8988T (cell line): ENCODE measurements at regions not wholly inside any gene's neighbourhood (a gene's known extent, or its start where the extent isn't known, plus 50 kb on each side); places are given as distances from the start of the nearest gene placed in this dataset.
"Not testable (repeated sequence)": the region's sequence is repeated elsewhere in the genome, so short reads cannot be mapped to it uniquely, and the experiment has no call there.

Source experiments
- DNase-seq: peaks from one replicate; pipeline ENCODE4 v3.0.0; 2011

GRCh38 chr16:65280845-65281512 lies 159.1 kb upstream of the CDH11 start:
- no peak for DNase-seq

GRCh38 chr16:65279576-65279975 lies 157.7 kb upstream of the CDH11 start:
- no peak for DNase-seq

GRCh38 chr16:65278874-65279273 lies 157.0 kb upstream of the CDH11 start:
- DNase-seq = no peak

- no peak for DNase-seq
Measured at GRCh38 chr16:65274566-65274965, 152.7 kb upstream of the CDH11 start.

GRCh38 chr16:65272699-65273414 lies 151.0 kb upstream of the CDH11 start:
- DNase-seq = no peak

GRCh38 chr16:65271996-65272395 lies 150.1 kb upstream of the CDH11 start:
- DNase-seq = no peak

GRCh38 chr16:65268331-65268730 lies 146.5 kb upstream of the CDH11 start:
- no peak for DNase-seq

GRCh38 chr16:65263896-65264295 lies 142.0 kb upstream of the CDH11 start:
- DNase-seq = no peak

- no peak for DNase-seq
Measured at GRCh38 chr16:65260746-65261145, 138.9 kb upstream of the CDH11 start.

- no peak for DNase-seq
Measured at GRCh38 chr16:65254144-65254543, 132.3 kb upstream of the CDH11 start.

GRCh38 chr16:65249768-65250167 lies 127.9 kb upstream of the CDH11 start:
- DNase-seq = no peak

GRCh38 chr16:65244787-65245186 lies 122.9 kb upstream of the CDH11 start:
- DNase-seq = no peak

- DNase-seq = no peak
Measured at GRCh38 chr16:65235339-65236177, 113.7 kb upstream of the CDH11 start.

- DNase-seq = not testable (repeated sequence)
Measured at GRCh38 chr16:65234721-65235320, 113.0 kb upstream of the CDH11 start.

- no peak for DNase-seq
Measured at GRCh38 chr16:65229191-65229662, 107.4 kb upstream of the CDH11 start.

GRCh38 chr16:65227150-65227835 lies 105.4 kb upstream of the CDH11 start:
- DNase-seq = no peak

- DNase-seq = no peak
Measured at GRCh38 chr16:65226077-65226476, 104.2 kb upstream of the CDH11 start.

- no peak for DNase-seq
Measured at GRCh38 chr16:65225488-65225887, 103.6 kb upstream of the CDH11 start.

- DNase-seq = no peak
Measured at GRCh38 chr16:65224994-65225393, 103.1 kb upstream of the CDH11 start.

- no peak for DNase-seq
Measured at GRCh38 chr16:65224471-65224870, 102.6 kb upstream of the CDH11 start.

- no peak for DNase-seq
Measured at GRCh38 chr16:65223335-65223734, 101.5 kb upstream of the CDH11 start.

GRCh38 chr16:65222536-65222935 lies 100.7 kb upstream of the CDH11 start:
- DNase-seq = no peak

GRCh38 chr16:65222049-65222448 lies 100.2 kb upstream of the CDH11 start:
- DNase-seq = no peak
